ENCODE measurements at regions not wholly inside any gene's neighbourhood (a gene's known extent, or its start where the extent isn't known, plus 50 kb on each side); places are given as distances from the start of the nearest gene placed in this dataset.

DNA sequence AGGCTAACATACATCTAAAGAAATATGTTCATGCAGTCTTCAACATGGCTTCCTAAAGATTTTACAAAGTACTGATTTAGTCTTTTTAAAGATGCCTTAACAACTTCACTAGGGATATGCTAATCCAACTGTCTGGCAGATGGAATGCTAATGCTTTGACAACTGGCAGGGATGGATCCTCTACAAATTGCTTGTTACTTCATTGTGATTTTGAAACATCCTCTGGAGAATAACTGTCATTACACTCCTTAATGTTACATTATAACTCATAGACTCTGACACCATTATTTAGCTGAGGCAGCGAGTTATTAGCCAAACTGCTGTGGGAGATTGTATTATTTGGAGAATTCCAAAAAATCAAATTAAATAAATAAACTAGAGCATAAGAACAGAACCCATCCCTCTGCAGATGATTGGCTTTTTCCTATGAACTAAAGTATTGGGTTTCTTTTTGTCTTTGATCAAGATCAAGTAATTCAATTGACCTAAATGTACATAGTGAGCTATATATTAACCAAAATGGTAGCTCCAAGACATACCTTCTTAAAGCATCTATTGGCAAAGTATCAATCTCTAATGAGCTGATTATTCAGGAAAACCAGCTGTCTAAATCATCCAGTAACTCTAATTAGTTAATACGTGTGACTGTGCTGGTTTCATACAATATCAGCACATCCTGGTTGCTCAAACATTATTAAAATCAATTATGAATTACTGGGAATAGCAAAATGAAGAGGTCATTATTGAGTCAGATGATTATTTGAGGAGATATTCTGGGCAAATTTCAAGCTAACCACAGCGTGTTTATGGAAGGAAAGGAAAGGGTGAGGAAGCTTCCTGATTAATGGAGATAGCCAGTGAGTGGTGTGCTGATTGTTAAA is 321.3 kb upstream of the TFPI start:
- POLR2A ChIA-PET: no interaction called here

DNA sequence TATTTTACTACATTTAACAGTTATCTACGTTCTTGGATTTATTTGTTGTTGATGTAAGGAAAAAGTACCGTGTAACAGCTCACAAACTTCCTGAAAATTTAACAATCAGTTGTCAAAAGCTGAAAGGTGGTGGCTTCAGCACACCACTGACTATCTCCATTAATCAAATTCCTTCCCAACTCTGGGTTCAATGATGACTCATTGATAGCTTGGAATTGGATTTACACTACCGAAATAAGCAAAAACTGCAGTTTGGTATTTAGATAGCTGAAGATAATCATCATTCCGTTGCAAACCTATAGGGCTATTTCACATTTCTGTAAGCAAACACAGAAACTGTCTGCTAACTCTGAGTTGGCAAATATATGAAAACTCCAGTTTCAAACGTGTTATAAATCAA is 322.3 kb upstream of the TFPI start:
- no peaks in the 10 kb centered on the region for H3K36me3 ChIP-seq (ENCODE audit: insufficient read depth, low read length)
- CTCF ChIA-PET: no interaction called here
- no peak overlapping the region for H3K4me3 ChIP-seq (ENCODE audit: low read length)
- H3K27me3 ChIP-seq (ENCODE audit: control insufficient read depth in 1 of 2, insufficient read depth in 2 of 2, low read length in 2 of 2): no peaks in the 10 kb centered on the region
- POLR2A ChIA-PET: interaction anchor here (0.9 kb wide), 1 partner anchor 8 kb away, joined by 3 read pairs; no protein-coding TSS in a partner anchor
- Mint-ChIP-seq H3K36me3 (ENCODE audit: low read depth) (no peaks in the 10 kb centered on the region), H3K27me3 (no peaks in the 10 kb centered on the region), H3K27ac (no peak overlapping the region), H3K4me1 (ENCODE audit: low read depth) (no peaks in the 10 kb centered on the region), H3K4me3 (no peak overlapping the region), H3K9me3 (peaks cover 2% of the 10 kb centered on the region)
- no peaks in the 10 kb centered on the region for H3K4me1 ChIP-seq (ENCODE audit: insufficient read depth, low read length)
- DNase-seq: no peak
- no peak for ATAC-seq (ENCODE audit: poor library complexity)
- intact Hi-C loops (cut with DNase I, micrococcal nuclease): no loop called here
- TF ChIP-seq, protein P1, sequence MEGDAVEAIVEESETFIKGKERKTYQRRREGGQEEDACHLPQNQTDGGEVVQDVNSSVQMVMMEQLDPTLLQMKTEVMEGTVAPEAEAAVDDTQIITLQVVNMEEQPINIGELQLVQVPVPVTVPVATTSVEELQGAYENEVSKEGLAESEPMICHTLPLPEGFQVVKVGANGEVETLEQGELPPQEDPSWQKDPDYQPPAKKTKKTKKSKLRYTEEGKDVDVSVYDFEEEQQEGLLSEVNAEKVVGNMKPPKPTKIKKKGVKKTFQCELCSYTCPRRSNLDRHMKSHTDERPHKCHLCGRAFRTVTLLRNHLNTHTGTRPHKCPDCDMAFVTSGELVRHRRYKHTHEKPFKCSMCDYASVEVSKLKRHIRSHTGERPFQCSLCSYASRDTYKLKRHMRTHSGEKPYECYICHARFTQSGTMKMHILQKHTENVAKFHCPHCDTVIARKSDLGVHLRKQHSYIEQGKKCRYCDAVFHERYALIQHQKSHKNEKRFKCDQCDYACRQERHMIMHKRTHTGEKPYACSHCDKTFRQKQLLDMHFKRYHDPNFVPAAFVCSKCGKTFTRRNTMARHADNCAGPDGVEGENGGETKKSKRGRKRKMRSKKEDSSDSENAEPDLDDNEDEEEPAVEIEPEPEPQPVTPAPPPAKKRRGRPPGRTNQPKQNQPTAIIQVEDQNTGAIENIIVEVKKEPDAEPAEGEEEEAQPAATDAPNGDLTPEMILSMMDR (IDR thresholded peaks at IDR 0.05): no peak
- no peaks in the 10 kb centered on the region for H3K9me3 ChIP-seq (ENCODE audit: control insufficient read depth in 1 of 2, insufficient read depth in 1 of 2, low read length in 2 of 2)
- H3K27ac ChIP-seq (ENCODE audit: low read depth in 1 of 2, low read length in 2 of 2): no peak overlapping the region

More for the DNA sequence above, 321.3 kb upstream of the TFPI start:
- ATAC-seq (ENCODE audit: poor library complexity) (no peak), DNase-seq (no peak)
- H3K27ac Mint-ChIP-seq: no peak overlapping the region
- H3K27me3 Mint-ChIP-seq: no peaks in the 10 kb centered on the region
- no peaks in the 10 kb centered on the region for H3K27me3 ChIP-seq (ENCODE audit: control insufficient read depth in 1 of 2, insufficient read depth in 2 of 2, low read length in 2 of 2)
- no peaks in the 10 kb centered on the region for H3K36me3 ChIP-seq (ENCODE audit: insufficient read depth, low read length)
- H3K4me1 Mint-ChIP-seq (ENCODE audit: low read depth): no peaks in the 10 kb centered on the region
- H3K4me3 ChIP-seq (ENCODE audit: low read length): no peak overlapping the region
- intact Hi-C loops (cut with DNase I, micrococcal nuclease): no loop called here
- no peaks in the 10 kb centered on the region for H3K36me3 Mint-ChIP-seq (ENCODE audit: low read depth)
- TF ChIP-seq, protein P1 (IDR thresholded peaks at IDR 0.05): no peak
- no peaks in the 10 kb centered on the region for H3K4me1 ChIP-seq (ENCODE audit: insufficient read depth, low read length)
- peaks cover 2% of the 10 kb centered on the region for H3K9me3 Mint-ChIP-seq
- no peak overlapping the region for H3K27ac ChIP-seq (ENCODE audit: low read depth in 1 of 2, low read length in 2 of 2)
- H3K9me3 ChIP-seq (ENCODE audit: control insufficient read depth in 1 of 2, insufficient read depth in 1 of 2, low read length in 2 of 2): no peaks in the 10 kb centered on the region
- no peak overlapping the region for H3K4me3 Mint-ChIP-seq
- CTCF ChIA-PET: no interaction called here

DNA sequence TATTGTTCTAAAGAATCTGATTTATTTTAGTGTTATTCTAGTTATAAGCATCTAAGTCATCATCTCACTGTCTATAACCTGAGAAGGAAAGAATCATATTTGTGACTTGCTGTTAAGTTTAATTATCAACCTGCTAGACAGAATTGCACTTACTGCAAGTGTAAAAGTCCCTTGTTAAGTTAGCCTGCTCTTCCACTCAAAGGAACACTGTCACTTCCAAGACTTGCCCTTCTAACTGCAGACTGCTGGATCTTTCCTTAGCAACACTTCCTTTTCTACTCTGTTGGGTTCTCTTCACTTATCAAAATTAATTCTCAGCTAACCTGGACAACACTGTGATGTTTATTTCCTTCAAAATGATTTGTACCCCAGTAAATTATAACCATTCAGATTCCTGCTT is 323.2 kb upstream of the TFPI start:
- no peaks in the 10 kb centered on the region for H3K4me1 Mint-ChIP-seq (ENCODE audit: low read depth)

More for the DNA sequence above, 323.2 kb upstream of the TFPI start:
- no peaks in the 10 kb centered on the region for H3K27me3 Mint-ChIP-seq
- H3K27me3 ChIP-seq (ENCODE audit: control insufficient read depth in 1 of 2, insufficient read depth in 2 of 2, low read length in 2 of 2): no peaks in the 10 kb centered on the region
- no peaks in the 10 kb centered on the region for H3K36me3 ChIP-seq (ENCODE audit: insufficient read depth, low read length)
- CTCF ChIA-PET: no interaction called here
- H3K9me3 Mint-ChIP-seq: peaks cover 2% of the 10 kb centered on the region
- H3K4me3 Mint-ChIP-seq: no peak overlapping the region
- POLR2A ChIA-PET: interaction anchor here (0.9 kb wide), 1 partner anchor 9 kb away, joined by 3 read pairs; no protein-coding TSS in a partner anchor
- no peaks in the 10 kb centered on the region for H3K4me1 ChIP-seq (ENCODE audit: insufficient read depth, low read length)
- H3K4me3 ChIP-seq (ENCODE audit: low read length): no peak overlapping the region
- H3K27ac ChIP-seq (ENCODE audit: low read depth in 1 of 2, low read length in 2 of 2): no peak overlapping the region
- intact Hi-C loops (cut with DNase I, micrococcal nuclease): no loop called here
- ATAC-seq (ENCODE audit: poor library complexity): no peak
- H3K9me3 ChIP-seq (ENCODE audit: control insufficient read depth in 1 of 2, insufficient read depth in 1 of 2, low read length in 2 of 2): no peaks in the 10 kb centered on the region
- no peaks in the 10 kb centered on the region for H3K36me3 Mint-ChIP-seq (ENCODE audit: low read depth)
- no peak for DNase-seq
- H3K27ac Mint-ChIP-seq: no peak overlapping the region
- TF ChIP-seq, protein P1 (IDR thresholded peaks at IDR 0.05): no peak

Measured in CD4-positive, alpha-beta T cell (primary cell).